ENCODE measurements at regions not wholly inside any gene's neighbourhood (a gene's known extent, or its start where the extent isn't known, plus 50 kb on each side); places are given as distances from the start of the nearest gene placed in this dataset.

GRCh38 chr2:120809609-120810440, 74.2 kb downstream of the GLI2 start:
- DNase-seq, result no peak

GRCh38 chr2:120810639-120811038, 75.0 kb downstream of the GLI2 start:
- DNase-seq, result no peak

- no peak for DNase-seq
Observed at GRCh38 chr2:120812866-120813265, 77.2 kb downstream of the GLI2 start.

- DNase-seq, result no peak
Observed at GRCh38 chr2:120814352-120814751, 78.7 kb downstream of the GLI2 start.

- DNase-seq, result no peak
Observed at GRCh38 chr2:120815292-120815691, 79.6 kb downstream of the GLI2 start.

- DNase-seq, result no peak
Observed at GRCh38 chr2:120817136-120817955, 81.7 kb downstream of the GLI2 start.

GRCh38 chr2:120817956-120818325, 82.3 kb downstream of the GLI2 start:
- no peak for DNase-seq

GRCh38 chr2:120818441-120818920, 82.8 kb downstream of the GLI2 start:
- DNase-seq, result no peak

- DNase-seq, result no peak
Observed at GRCh38 chr2:120819720-120820210, 84.1 kb downstream of the GLI2 start.

- no peak for DNase-seq
Observed at GRCh38 chr2:120820263-120820952, 84.7 kb downstream of the GLI2 start.

- no peak for DNase-seq
Observed at GRCh38 chr2:120820953-120821279, 85.2 kb downstream of the GLI2 start.

GRCh38 chr2:120821446-120822160, 85.9 kb downstream of the GLI2 start:
- DNase-seq, result no peak

- no peak for DNase-seq
Observed at GRCh38 chr2:120822933-120823332, 87.3 kb downstream of the GLI2 start.

- DNase-seq, result no peak
Observed at GRCh38 chr2:120823551-120823950, 87.9 kb downstream of the GLI2 start.

GRCh38 chr2:120824246-120824645, 88.6 kb downstream of the GLI2 start:
- no peak for DNase-seq

GRCh38 chr2:120825370-120826259, 89.9 kb downstream of the GLI2 start:
- DNase-seq, result peak; percentile 50

GRCh38 chr2:120826260-120826648, 90.6 kb downstream of the GLI2 start:
- DNase-seq, result no peak

GRCh38 chr2:120826716-120827410, 91.2 kb downstream of the GLI2 start:
- DNase-seq, result no peak

GRCh38 chr2:120828066-120828465, 92.4 kb downstream of the GLI2 start:
- no peak for DNase-seq

- DNase-seq, result no peak
Observed at GRCh38 chr2:120828829-120829632, 93.4 kb downstream of the GLI2 start.

All from NCI-H1105 (cell line).